ENCODE measurements at regions not wholly inside any gene's neighbourhood (a gene's known extent, or its start where the extent isn't known, plus 50 kb on each side); places are given as distances from the start of the nearest gene placed in this dataset.

- no peak for TF ChIP-seq POLR2A (IDR thresholded peaks at IDR 0.05; ENCODE audit: low read depth, low read length)
- no peak for TF ChIP-seq POLR2AphosphoS5 (IDR thresholded peaks at IDR 0.05; ENCODE audit: low read depth, low read length)
- TF ChIP-seq SPI1 (IDR thresholded peaks at IDR 0.05; ENCODE audit: low read depth, low read length) = no peak
Observed at GRCh38 chr1:72432645-72433267, 150.4 kb upstream of the NEGR1 start.
